ENCODE measurements at regions not wholly inside any gene's neighbourhood (a gene's known extent, or its start where the extent isn't known, plus 50 kb on each side); places are given as distances from the start of the nearest gene placed in this dataset.

GRCh38 chr6:3633711-3634110 is 117.8 kb downstream of the PXDC1 start:
- TF ChIP-seq, protein P1, sequence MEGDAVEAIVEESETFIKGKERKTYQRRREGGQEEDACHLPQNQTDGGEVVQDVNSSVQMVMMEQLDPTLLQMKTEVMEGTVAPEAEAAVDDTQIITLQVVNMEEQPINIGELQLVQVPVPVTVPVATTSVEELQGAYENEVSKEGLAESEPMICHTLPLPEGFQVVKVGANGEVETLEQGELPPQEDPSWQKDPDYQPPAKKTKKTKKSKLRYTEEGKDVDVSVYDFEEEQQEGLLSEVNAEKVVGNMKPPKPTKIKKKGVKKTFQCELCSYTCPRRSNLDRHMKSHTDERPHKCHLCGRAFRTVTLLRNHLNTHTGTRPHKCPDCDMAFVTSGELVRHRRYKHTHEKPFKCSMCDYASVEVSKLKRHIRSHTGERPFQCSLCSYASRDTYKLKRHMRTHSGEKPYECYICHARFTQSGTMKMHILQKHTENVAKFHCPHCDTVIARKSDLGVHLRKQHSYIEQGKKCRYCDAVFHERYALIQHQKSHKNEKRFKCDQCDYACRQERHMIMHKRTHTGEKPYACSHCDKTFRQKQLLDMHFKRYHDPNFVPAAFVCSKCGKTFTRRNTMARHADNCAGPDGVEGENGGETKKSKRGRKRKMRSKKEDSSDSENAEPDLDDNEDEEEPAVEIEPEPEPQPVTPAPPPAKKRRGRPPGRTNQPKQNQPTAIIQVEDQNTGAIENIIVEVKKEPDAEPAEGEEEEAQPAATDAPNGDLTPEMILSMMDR (conservative IDR thresholded peaks at IDR 0.05; ENCODE audit: low read length), result no peak
- no peak for TF ChIP-seq EZH2phosphoT487 (IDR thresholded peaks at IDR 0.05; ENCODE audit: borderline replicate concordance)
